ENCODE measurements at regions not wholly inside any gene's neighbourhood (a gene's known extent, or its start where the extent isn't known, plus 50 kb on each side); places are given as distances from the start of the nearest gene placed in this dataset.

- no peak for DNase-seq (ENCODE audit: low read depth)
- no peak for TF ChIP-seq CTCF (conservative IDR thresholded peaks at IDR 0.05; ENCODE audit: control insufficient read depth, insufficient read depth, low read depth, low read length)
- H3K4me3 ChIP-seq (ENCODE audit: control insufficient read depth, low read depth, low read length) = no peak overlapping the region
Observed at GRCh38 chr13:106990594-106990993, 422.7 kb upstream of the ARGLU1 start.

- no peak overlapping the region for H3K4me3 ChIP-seq (ENCODE audit: control insufficient read depth, low read depth, low read length)
- no peak for DNase-seq (ENCODE audit: low read depth)
- TF ChIP-seq CTCF (conservative IDR thresholded peaks at IDR 0.05; ENCODE audit: control insufficient read depth, insufficient read depth, low read depth, low read length) = no peak
Observed at GRCh38 chr13:106989876-106990275, 421.9 kb upstream of the ARGLU1 start.

- no peak overlapping the region for H3K4me3 ChIP-seq (ENCODE audit: control insufficient read depth, low read depth, low read length)
- no peak for DNase-seq (ENCODE audit: low read depth)
- TF ChIP-seq CTCF (conservative IDR thresholded peaks at IDR 0.05; ENCODE audit: control insufficient read depth, insufficient read depth, low read depth, low read length) = no peak
Observed at GRCh38 chr13:106987427-106987785, 419.5 kb upstream of the ARGLU1 start.

- TF ChIP-seq CTCF (conservative IDR thresholded peaks at IDR 0.05; ENCODE audit: control insufficient read depth, insufficient read depth, low read depth, low read length) = no peak
- H3K4me3 ChIP-seq (ENCODE audit: control insufficient read depth, low read depth, low read length) = no peak overlapping the region
- no peak for DNase-seq (ENCODE audit: low read depth)
Observed at GRCh38 chr13:106986687-106987426, 418.9 kb upstream of the ARGLU1 start.

- TF ChIP-seq CTCF (conservative IDR thresholded peaks at IDR 0.05; ENCODE audit: control insufficient read depth, insufficient read depth, low read depth, low read length) = no peak
- no peak overlapping the region for H3K4me3 ChIP-seq (ENCODE audit: control insufficient read depth, low read depth, low read length)
- DNase-seq (ENCODE audit: low read depth) = no peak
Observed at GRCh38 chr13:106986033-106986484, 418.1 kb upstream of the ARGLU1 start.

- no peak for TF ChIP-seq CTCF (conservative IDR thresholded peaks at IDR 0.05; ENCODE audit: control insufficient read depth, insufficient read depth, low read depth, low read length)
- no peak for DNase-seq (ENCODE audit: low read depth)
- H3K4me3 ChIP-seq (ENCODE audit: control insufficient read depth, low read depth, low read length) = no peak overlapping the region
Observed at GRCh38 chr13:106985481-106985880, 417.5 kb upstream of the ARGLU1 start.

Measured in fibroblast of mammary gland (primary cell).